GM21619 (cell line): ENCODE measurements at regions not wholly inside any gene's neighbourhood (a gene's known extent, or its start where the extent isn't known, plus 50 kb on each side); places are given as distances from the start of the nearest gene placed in this dataset.

Source experiments
- ATAC-seq: cut with Tn5 transposase; IDR thresholded peaks from one replicate; pipeline ENCODE4 v1.9.1; 2021; ENCODE audit not compliant: unreplicated experiment

DNA sequence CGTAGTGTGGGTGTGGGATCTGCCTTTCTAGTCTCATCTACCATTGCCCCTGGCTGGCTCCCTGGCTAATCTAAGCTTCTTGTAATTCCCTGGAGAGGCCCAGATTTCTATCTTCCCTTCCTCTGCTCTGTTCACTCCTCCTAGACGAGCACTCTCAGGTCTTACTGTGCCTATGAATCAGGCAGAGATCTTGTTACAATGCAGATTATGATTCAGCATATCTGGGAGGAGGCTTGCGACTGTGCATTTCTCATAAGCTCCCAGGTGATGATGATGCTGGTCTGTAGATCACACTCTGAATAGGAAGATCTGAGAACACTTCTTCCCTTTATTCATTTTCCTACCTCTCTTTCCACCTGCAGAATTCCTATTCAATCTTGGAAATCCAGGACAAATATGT lies 200.1 kb downstream of the CBLN1 start:
- ATAC-seq = no peak

DNA sequence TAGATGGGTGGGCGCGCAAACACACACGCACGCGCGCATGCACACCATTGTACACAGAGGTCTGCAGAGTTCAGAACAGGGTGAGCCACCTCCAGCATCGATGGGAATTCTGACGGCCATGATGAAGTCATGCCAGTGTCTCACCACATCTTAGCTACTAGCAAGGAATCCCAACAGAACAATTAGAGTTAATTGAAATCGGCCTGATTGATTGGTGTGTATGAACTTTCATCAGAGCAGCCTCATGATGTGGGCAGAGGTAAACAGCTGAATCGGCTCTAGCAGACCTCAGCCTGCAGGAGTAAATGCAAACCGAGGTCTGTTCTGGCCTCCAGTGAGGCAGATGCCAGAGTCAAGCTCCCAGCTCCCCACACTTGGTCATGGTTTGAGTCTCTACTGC lies 200.6 kb downstream of the CBLN1 start:
- no peak for ATAC-seq

DNA sequence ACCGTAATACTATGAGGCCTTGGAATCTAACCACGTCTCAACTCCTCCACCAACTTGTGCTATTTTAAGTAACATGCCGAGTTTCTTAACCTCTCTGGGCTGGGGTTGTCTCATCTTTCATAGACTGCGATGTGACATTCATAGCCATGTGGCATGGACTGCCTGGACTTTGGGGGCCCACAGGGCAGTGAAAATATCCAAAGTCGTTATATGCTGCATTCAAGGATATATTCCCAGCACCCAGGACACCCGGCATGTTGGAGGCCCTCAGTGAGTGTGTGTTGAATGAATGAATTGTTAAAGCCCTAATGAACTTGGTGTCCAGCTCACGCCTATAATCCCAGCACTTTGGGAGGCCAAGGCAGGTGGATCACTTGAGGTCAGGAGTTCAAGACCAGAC lies 203.1 kb downstream of the CBLN1 start:
- no peak for ATAC-seq

GRCh38 chr16:49078104-49078503 lies 203.5 kb downstream of the CBLN1 start:
- no peak for ATAC-seq

DNA sequence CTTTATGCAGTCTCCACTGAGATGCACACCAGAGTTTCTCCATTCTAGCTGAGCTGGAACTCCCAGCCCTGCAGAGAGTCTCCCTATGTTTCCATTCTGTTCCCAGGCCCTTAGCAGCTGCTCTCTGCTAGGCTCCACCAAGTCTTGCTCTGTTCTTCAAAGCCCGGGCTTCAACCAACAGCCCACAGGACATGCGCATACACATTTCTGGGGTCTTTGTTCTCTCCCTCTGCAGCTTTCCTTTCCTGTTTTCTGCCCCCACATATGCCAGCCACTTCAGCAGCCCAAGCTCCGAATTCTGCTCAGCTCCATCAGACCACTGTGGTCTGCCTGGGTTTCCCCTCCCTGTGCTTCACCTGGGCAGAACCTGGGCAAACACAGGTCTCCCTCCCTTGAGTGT lies 205.9 kb downstream of the CBLN1 start:
- ATAC-seq = no peak

DNA sequence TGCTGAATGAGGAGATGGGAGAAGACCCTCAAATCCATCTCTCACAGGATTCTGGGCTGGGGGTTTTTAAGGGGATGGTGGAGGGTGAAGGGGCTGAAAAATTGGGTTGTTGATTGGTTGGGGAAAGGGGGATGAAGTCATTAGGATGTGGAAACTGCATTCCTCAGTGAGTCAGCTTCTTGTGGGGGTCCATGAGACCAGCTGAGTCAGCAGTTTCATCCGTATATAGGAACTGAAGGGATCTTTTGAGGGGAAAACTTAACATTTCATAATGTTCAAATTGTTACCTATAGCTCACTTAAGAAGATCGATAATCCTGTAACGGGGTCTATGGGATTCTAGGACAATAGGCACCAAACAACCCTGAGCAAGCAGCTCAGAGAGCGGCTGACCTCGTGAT lies 213.4 kb downstream of the CBLN1 start:
- ATAC-seq = no peak

- no peak for ATAC-seq
Observed at GRCh38 chr16:49067776-49068175, 213.9 kb downstream of the CBLN1 start.

DNA sequence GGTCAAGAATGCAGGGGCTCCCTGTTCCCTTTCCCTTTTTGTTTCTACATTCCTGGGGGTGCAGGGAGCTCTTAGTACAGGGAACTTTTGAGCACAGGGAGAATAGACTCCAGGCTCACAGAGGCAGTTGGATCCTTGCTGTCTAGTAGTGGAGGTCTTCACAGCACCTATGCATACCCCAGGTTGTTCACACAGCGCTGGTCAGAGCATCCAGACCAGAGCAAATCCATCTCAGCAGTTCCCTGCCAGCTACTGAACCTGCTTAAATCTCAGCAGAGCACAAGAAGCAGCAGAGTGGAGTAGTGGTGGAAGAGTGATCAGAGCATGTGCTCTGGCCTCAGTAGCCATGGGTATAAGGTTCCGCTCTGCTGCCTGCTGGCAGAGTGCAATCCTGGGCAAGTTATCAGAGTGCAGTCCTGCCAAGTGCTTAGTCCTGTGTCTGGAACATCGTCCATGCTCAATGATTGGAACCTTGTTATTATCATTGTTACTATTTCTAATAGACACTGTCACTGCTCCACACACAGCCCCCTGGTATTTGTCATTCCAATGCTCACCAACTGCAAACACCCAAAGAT lies 220.4 kb downstream of the CBLN1 start:
- no peak for ATAC-seq

DNA sequence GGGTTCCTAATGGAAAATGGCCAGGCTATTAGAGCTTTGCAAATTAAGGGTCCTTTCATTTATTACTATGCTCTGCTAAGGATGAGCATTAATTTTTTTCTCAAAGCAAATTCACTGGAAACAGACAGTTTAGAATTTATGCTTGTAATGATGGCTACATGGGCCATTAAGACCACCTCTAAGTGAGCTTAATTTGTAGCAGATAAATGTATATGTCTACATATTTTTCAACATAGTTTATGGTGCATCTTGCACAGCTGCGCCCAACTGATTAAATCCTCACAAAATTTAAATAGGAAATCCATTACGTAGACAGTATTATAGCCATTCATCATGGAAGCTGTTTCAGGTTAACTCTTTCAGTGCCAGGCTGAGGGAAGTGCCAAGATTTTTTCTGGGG lies 220.9 kb downstream of the CBLN1 start:
- no peak for ATAC-seq

GRCh38 chr16:49058382-49058781 lies 223.3 kb downstream of the CBLN1 start:
- no peak for ATAC-seq

DNA sequence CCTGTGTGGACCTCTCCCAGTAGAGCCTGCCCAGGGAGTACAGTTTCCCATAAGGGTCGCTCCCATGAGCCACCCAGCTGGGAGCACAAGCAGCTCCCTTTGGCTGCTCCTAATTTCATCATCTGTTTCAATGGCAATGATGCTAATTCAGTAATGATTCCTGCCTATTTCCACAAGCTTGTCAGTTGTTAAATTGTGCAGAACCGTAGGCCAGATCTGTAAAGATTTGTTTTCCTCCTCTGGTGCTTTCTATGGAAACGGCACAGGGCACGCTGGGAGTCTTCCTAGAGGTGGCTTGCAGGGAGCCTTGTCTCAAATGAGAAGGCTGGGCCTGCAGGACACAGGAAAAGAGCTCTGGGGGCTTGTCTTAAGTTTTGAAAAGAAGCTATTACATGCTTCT lies 223.7 kb downstream of the CBLN1 start:
- ATAC-seq = no peak

DNA sequence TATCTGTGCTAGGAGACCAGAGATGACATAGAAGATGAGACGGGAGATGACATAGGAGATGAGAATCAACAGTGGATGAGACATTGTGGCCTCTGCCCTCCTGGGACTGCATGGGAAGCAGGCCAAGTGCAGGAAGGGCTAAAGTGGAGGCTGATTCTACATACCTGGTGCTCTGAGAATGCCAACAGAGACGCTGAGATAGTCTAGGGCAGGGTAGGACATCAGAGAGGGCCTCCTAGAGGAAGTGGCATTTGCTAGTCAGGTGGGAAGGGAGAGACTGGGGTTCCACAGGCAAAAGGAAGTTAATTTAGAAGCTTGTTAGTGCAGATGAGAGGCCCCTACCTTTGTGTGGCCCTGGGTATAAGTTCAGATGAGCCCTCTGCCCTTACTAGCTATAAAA lies 224.2 kb downstream of the CBLN1 start:
- ATAC-seq = no peak

DNA sequence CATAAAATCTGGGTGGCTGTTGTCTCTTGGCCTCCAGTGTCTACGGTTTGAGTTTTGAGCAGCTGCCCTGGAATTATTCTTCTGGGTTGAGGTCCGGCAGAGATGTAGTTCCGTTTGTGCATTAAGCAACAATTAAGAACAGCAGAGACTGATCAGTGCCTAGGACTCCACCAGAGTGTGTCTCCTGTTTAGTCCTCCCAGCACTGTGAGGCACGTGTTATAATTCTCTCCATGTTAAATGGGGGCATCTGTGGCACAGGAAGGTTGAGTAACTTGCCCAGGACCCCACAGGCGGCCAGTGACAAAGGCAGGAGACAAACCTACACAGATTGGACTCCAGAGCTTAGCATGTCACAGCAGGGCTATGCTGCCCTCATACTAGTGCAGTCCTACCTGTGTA lies 225.1 kb downstream of the CBLN1 start:
- no peak for ATAC-seq

DNA sequence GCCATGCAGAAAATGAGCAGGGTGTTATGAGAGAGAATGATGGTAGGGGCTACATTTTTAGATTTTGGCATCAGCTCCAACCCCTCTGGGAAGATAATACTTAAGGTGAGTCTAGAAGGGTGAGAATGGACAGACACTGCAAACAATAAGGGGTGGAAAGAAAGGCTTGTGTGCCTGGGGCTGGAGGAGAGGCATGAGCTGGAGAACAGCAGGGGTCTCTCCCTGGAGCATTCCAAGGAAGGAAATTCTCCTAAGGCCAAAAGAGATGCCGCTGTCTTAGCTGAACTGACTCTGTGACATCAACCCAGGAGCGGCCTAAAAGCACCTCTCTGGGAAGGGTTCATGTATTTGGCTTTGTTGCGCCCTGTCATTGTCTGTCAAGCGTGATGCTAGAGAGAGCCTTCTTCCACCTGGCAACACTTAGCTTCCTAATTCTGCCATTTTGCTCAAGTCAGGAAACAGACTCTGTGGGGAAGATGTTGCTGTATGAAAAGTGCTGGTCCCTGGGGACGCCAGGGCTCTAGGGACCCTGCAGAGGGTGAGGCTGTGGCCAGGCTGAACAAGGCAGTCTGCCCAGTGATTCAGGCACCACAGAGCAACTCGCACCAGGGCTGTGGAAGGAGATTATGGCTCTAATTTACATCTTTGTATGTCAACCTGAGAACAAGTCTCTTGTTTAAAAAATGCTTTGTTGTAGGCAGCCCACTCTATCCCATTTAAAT lies 225.7 kb downstream of the CBLN1 start:
- no peak for ATAC-seq

GRCh38 chr16:49055291-49055690 lies 226.3 kb downstream of the CBLN1 start:
- no peak for ATAC-seq

GRCh38 chr16:49054606-49055005 lies 227.0 kb downstream of the CBLN1 start:
- no peak for ATAC-seq

DNA sequence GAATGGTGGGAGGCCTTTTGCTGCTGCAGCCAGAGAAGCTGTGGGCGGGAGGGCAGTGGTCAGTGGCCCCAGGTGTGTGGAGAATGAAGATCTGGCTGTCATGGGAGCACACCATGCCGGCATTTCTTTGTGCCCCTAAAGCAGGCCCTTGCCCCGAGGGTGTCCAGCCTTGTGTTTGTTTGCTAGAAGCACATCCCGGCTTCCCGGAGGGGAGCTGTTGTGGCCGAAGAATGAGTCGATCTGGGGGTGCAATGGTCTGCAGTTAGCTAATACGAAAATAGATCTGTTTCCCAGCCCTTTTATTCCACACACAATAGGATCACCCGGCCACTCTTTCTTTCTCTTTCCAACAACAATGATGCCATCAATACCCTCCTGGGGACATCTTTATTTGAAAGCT lies 228.8 kb downstream of the CBLN1 start:
- no peak for ATAC-seq

GRCh38 chr16:49051576-49051975 lies 230.1 kb downstream of the CBLN1 start:
- no peak for ATAC-seq

DNA sequence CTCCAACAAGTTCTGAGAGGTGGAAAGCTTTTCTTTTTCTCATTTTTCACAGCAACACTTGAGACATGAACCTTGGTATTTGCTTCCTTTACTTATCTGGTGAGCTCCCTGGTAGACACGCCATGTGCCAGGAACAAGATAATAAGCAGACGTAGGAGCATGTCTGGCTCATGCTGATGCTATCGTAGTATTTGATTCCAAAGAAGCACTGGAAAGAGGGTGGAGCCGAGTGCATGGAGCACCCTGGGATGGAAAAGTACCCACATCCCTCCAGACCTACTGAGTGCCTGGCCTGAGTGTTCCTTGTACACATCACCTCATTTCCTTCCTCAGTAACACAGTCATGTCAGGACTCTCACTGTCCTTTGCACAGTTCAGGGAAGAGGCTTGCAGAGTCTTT lies 231.0 kb downstream of the CBLN1 start:
- ATAC-seq = no peak

DNA sequence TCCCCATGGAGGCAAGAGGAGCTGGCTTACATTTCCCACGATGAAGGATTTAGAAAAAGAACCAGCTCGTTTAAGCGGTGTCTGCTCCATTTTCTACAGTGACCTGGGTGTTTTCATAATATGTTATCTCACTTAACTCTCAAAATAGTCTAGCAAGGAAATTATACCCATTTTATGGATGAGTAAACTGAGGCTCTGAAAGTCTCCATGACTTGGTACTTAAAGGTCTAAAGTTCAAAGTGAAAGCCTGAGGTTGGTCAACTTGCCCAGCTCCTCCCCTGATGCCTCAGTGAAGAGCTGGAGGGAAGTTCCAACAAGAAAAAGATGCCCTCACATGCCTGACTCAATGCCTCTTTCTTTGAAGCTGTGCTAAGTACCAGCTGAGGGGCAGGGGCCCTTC lies 232.0 kb downstream of the CBLN1 start:
- no peak for ATAC-seq

- no peak for ATAC-seq
Observed at GRCh38 chr16:49049191-49049590, 232.4 kb downstream of the CBLN1 start.

DNA sequence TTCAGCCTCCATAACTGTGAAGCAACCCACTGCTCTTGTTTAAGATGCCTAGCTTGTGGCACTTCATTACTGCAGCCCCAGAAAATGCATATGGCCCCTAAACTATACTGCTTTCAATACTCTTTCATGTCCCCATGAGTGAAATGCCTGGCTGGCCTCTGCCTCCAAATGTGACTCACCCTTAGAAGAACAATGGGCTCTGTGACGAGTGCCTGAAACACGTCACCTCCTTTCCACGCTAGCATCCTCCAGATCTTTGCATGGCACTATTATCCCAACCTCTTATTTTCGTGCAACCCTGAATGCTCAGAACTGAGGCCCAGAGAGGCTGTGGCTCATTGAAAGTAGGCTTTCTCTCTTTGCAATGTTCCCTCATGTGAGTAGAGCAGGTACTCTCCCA lies 233.1 kb downstream of the CBLN1 start:
- no peak for ATAC-seq

GRCh38 chr16:49036126-49036525 lies 245.5 kb downstream of the CBLN1 start:
- ATAC-seq = no peak
